Activated CD4-positive, alpha-beta T cell treated with anti-CD3 and anti-CD28 coated beads for 36 hours (primary cell): ENCODE measurements at regions not wholly inside any gene's neighbourhood (a gene's known extent, or its start where the extent isn't known, plus 50 kb on each side); places are given as distances from the start of the nearest gene placed in this dataset.
"Not testable (repeated sequence)": the region's sequence is repeated elsewhere in the genome, so short reads cannot be mapped to it uniquely, and the experiment has no call there.

ENCODE experiments used
- ATAC-seq: fragments of 200-7000 bp; cut with Tn5 transposase; one replicate; pipeline ENCODE4 v1.10.0; 2021; ENCODE audit warnings: mild to moderate bottlenecking, moderate library complexity
- CTCF ChIA-PET: fragments of 350-600 bp; sonication (Branson Sonifier 250); formaldehyde crosslinking; loops from one replicate; lab custom pipeline; 2021; ENCODE audit warnings: antibody characterized with exemption; lab: Charles Lee
- POLR2A ChIA-PET: fragments of 350-600 bp; sonication (Branson Sonifier 250); formaldehyde crosslinking; loops from one replicate; lab custom pipeline; 2021; ENCODE audit warnings: antibody characterized with exemption, inconsistent platforms; lab: Charles Lee
- DNase-seq: peaks from one replicate; pipeline ENCODE4 v3.0.0-alpha.2; 2020
- H3K27ac Mint-ChIP-seq: one replicate; pipeline ENCODE4 v1.8.0; 2021; ENCODE audit warnings: mixed read lengths
- H3K27me3 Mint-ChIP-seq: one replicate; pipeline ENCODE4 v1.8.0; 2021; ENCODE audit warnings: mixed read lengths
- H3K36me3 Mint-ChIP-seq: one replicate; pipeline ENCODE4 v1.8.0; 2021; ENCODE audit warnings: low read depth, mixed read lengths
- H3K4me1 Mint-ChIP-seq: one replicate; pipeline ENCODE4 v1.8.0; 2021; ENCODE audit warnings: mixed read lengths
- H3K4me3 Mint-ChIP-seq: one replicate; pipeline ENCODE4 v1.8.0; 2021; ENCODE audit warnings: mild to moderate bottlenecking, moderate library complexity, mixed read lengths
- H3K9me3 Mint-ChIP-seq: one replicate; pipeline ENCODE4 v1.8.0; 2021; ENCODE audit warnings: low read depth, mixed read lengths
- intact Hi-C, 2 experiments: fragments of 100-400 bp; cut with DNase I in 1 of 2; cut with micrococcal nuclease in 1 of 2; formaldehyde crosslinking; loops; one replicate each; pipeline versions ENCODE4 v1.14.2 to v1.15.1; 2022 to 2024; cut with DNase I, micrococcal nuclease

GRCh38 chr5:158456756-158457155, 597.8 kb upstream of the CLINT1 start:
- Mint-ChIP-seq H3K9me3 (no peaks in the 10 kb centered on the region), H3K4me3 (no peak overlapping the region), H3K27ac (no peak overlapping the region), H3K36me3 (no peaks in the 10 kb centered on the region), H3K4me1 (no peaks in the 10 kb centered on the region), H3K27me3 (no peaks in the 10 kb centered on the region)
- intact Hi-C loops: no loop called here
- ChIA-PET CTCF (no interaction called here), POLR2A (no interaction called here)
- peak; percentile 10 for DNase-seq
- peak; percentile 19 for ATAC-seq

- DNase-seq (no peak), ATAC-seq (no peak)
- no peak overlapping the region for H3K4me3 Mint-ChIP-seq
- no peaks in the 10 kb centered on the region for H3K27me3 Mint-ChIP-seq
- intact Hi-C loops: no loop called here
- no peaks in the 10 kb centered on the region for H3K9me3 Mint-ChIP-seq
- no peaks in the 10 kb centered on the region for H3K36me3 Mint-ChIP-seq
- H3K4me1 Mint-ChIP-seq: no peaks in the 10 kb centered on the region
- ChIA-PET POLR2A (no interaction called here), CTCF (no interaction called here)
- H3K27ac Mint-ChIP-seq: no peak overlapping the region
Observed at GRCh38 chr5:158456241-158456640, 597.3 kb upstream of the CLINT1 start.

- POLR2A ChIA-PET: no interaction called here
- H3K4me3 Mint-ChIP-seq: no peak overlapping the region
- no peak overlapping the region for H3K27ac Mint-ChIP-seq
- H3K9me3 Mint-ChIP-seq: no peaks in the 10 kb centered on the region
- H3K27me3 Mint-ChIP-seq: no peaks in the 10 kb centered on the region
- intact Hi-C loops: no loop called here
- H3K36me3 Mint-ChIP-seq: no peaks in the 10 kb centered on the region
- DNase-seq: no peak
- ATAC-seq: no peak
- no peaks in the 10 kb centered on the region for H3K4me1 Mint-ChIP-seq
- CTCF ChIA-PET: no interaction called here
Observed at GRCh38 chr5:158451993-158452672, 593.2 kb upstream of the CLINT1 start.

GRCh38 chr5:158451203-158451992, 592.5 kb upstream of the CLINT1 start:
- CTCF ChIA-PET: no interaction called here
- no peak for ATAC-seq
- POLR2A ChIA-PET: no interaction called here
- DNase-seq: no peak
- H3K27me3 Mint-ChIP-seq: no peaks in the 10 kb centered on the region
- no peaks in the 10 kb centered on the region for H3K9me3 Mint-ChIP-seq
- H3K27ac Mint-ChIP-seq: no peak overlapping the region
- H3K36me3 Mint-ChIP-seq: no peaks in the 10 kb centered on the region
- intact Hi-C loops: no loop called here
- no peak overlapping the region for H3K4me3 Mint-ChIP-seq
- H3K4me1 Mint-ChIP-seq: no peaks in the 10 kb centered on the region

GRCh38 chr5:158450751-158451171, 591.8 kb upstream of the CLINT1 start:
- Mint-ChIP-seq H3K36me3 (peaks cover 2% of the 10 kb centered on the region), H3K9me3 (peaks cover 3% of the 10 kb centered on the region), H3K4me1 (no peaks in the 10 kb centered on the region), H3K27ac (no peak overlapping the region), H3K4me3 (no peak overlapping the region), H3K27me3 (no peaks in the 10 kb centered on the region)
- no peak for ATAC-seq
- DNase-seq: no peak
- intact Hi-C loops: no loop called here
- POLR2A ChIA-PET: no interaction called here
- CTCF ChIA-PET: no interaction called here

- intact Hi-C loops, H3K27me3 Mint-ChIP-seq, H3K27ac Mint-ChIP-seq, CTCF ChIA-PET, H3K4me1 Mint-ChIP-seq, POLR2A ChIA-PET, ATAC-seq, H3K4me3 Mint-ChIP-seq, H3K36me3 Mint-ChIP-seq, DNase-seq: not testable (repeated sequence)
- H3K9me3 Mint-ChIP-seq: peaks cover 14% of the 10 kb centered on the region
Observed at GRCh38 chr5:158446761-158447160, 587.8 kb upstream of the CLINT1 start.

- H3K27me3 Mint-ChIP-seq, intact Hi-C loops, H3K36me3 Mint-ChIP-seq, ATAC-seq, H3K9me3 Mint-ChIP-seq, H3K27ac Mint-ChIP-seq, POLR2A ChIA-PET, DNase-seq, H3K4me3 Mint-ChIP-seq, CTCF ChIA-PET: not testable (repeated sequence)
- H3K4me1 Mint-ChIP-seq: peaks cover 26% of the 10 kb centered on the region
Observed at GRCh38 chr5:158439204-158439603, 580.3 kb upstream of the CLINT1 start.

GRCh38 chr5:158436271-158437065, 577.5 kb upstream of the CLINT1 start:
- ATAC-seq: no peak
- CTCF ChIA-PET: interaction anchor here (0.6 to 0.8 kb wide), 3 partner anchors 21 to 1585 kb away, joined by 3 to 4 read pairs (median 3); no protein-coding TSS in a partner anchor
- H3K27me3 Mint-ChIP-seq: no peaks in the 10 kb centered on the region
- POLR2A ChIA-PET: no interaction called here
- no peak overlapping the region for H3K4me3 Mint-ChIP-seq
- no peak for DNase-seq
- H3K36me3 Mint-ChIP-seq: peaks cover 2% of the 10 kb centered on the region
- intact Hi-C loops: no loop called here
- no peaks in the 10 kb centered on the region for H3K9me3 Mint-ChIP-seq
- peaks cover 48% of the 10 kb centered on the region for H3K4me1 Mint-ChIP-seq
- peak overlapping the region; percentile 83 for H3K27ac Mint-ChIP-seq

- H3K4me1 Mint-ChIP-seq: peaks cover 56% of the 10 kb centered on the region
Observed at GRCh38 chr5:158435161-158435616, 576.2 kb upstream of the CLINT1 start.

GRCh38 chr5:158434749-158435148, 575.8 kb upstream of the CLINT1 start:
- no peaks in the 10 kb centered on the region for H3K36me3 Mint-ChIP-seq
- peaks cover 56% of the 10 kb centered on the region for H3K4me1 Mint-ChIP-seq
- H3K4me3 Mint-ChIP-seq: no peak overlapping the region
- DNase-seq (no peak), ATAC-seq (peak; percentile 7)
- peak overlapping the region; percentile 33 for H3K27ac Mint-ChIP-seq
- H3K9me3 Mint-ChIP-seq: peaks cover 3% of the 10 kb centered on the region
- intact Hi-C loops: no loop called here
- no peaks in the 10 kb centered on the region for H3K27me3 Mint-ChIP-seq
- ChIA-PET POLR2A (no interaction called here), CTCF (interaction anchor here (0.8 kb wide), 1 partner anchor 486 kb away, joined by 3 read pairs; no protein-coding TSS in a partner anchor)

More at GRCh38 chr5:158435161-158435616, 576.2 kb upstream of the CLINT1 start:
- Mint-ChIP-seq H3K36me3 (no peaks in the 10 kb centered on the region), H3K9me3 (no peaks in the 10 kb centered on the region), H3K27ac (peak overlapping the region; percentile 83), H3K27me3 (no peaks in the 10 kb centered on the region), H3K4me3 (peak overlapping the region; percentile 45)
- ATAC-seq (peak; percentile 80), DNase-seq (peak; percentile 69)
- ChIA-PET POLR2A (interaction anchor here (0.6 kb wide), 1 partner anchor 191 kb away, joined by 3 read pairs; no protein-coding TSS in a partner anchor), CTCF (interaction anchor here (0.8 kb wide), 1 partner anchor 486 kb away, joined by 3 read pairs; no protein-coding TSS in a partner anchor)
- intact Hi-C loops: no loop called here

GRCh38 chr5:158433634-158434033, 574.7 kb upstream of the CLINT1 start:
- Mint-ChIP-seq H3K9me3 (peaks cover 6% of the 10 kb centered on the region), H3K27ac (peak overlapping the region; percentile 40), H3K27me3 (no peaks in the 10 kb centered on the region), H3K4me1 (peaks cover 56% of the 10 kb centered on the region), H3K36me3 (no peaks in the 10 kb centered on the region), H3K4me3 (no peak overlapping the region)
- CTCF ChIA-PET: no interaction called here
- DNase-seq (no peak), ATAC-seq (no peak)
- intact Hi-C loops: no loop called here
- POLR2A ChIA-PET: interaction anchor here (0.6 kb wide), 1 partner anchor 585 kb away, joined by 3 read pairs; no protein-coding TSS in a partner anchor
